ENCODE measurements at regions not wholly inside any gene's neighbourhood (a gene's known extent, or its start where the extent isn't known, plus 50 kb on each side); places are given as distances from the start of the nearest gene placed in this dataset.

DNA sequence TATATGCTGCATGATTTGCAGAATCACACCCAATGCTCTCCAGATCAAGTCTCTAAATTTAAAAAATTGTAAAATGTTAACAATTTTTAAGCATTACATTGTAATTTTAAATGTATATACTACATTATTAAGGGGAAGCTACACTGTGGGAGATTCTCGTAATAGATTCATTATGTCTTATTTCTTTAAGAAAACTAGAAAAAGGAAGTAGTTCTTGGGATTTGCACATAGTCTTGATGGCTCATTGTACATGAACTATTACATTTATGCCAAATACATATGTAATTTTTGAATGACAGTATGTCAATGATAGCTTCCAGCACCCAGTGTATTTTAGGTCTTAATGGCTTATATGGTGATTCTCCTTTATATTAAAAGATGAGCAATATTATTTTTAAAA lies 250.3 kb downstream of the PTPRC start:
- Histone ChIP-seq H3K36me3 (no peaks in the 10 kb centered on the region), H3K27ac (no peak overlapping the region), H3K4me3 (no peak overlapping the region), H3K27me3 (no peaks in the 10 kb centered on the region), H3K4me1 (no peaks in the 10 kb centered on the region), H3K9me3 (no peaks in the 10 kb centered on the region)
- TF ChIP-seq POLR2A (IDR thresholded peaks at IDR 0.05): no peak
- TF ChIP-seq, protein P1, sequence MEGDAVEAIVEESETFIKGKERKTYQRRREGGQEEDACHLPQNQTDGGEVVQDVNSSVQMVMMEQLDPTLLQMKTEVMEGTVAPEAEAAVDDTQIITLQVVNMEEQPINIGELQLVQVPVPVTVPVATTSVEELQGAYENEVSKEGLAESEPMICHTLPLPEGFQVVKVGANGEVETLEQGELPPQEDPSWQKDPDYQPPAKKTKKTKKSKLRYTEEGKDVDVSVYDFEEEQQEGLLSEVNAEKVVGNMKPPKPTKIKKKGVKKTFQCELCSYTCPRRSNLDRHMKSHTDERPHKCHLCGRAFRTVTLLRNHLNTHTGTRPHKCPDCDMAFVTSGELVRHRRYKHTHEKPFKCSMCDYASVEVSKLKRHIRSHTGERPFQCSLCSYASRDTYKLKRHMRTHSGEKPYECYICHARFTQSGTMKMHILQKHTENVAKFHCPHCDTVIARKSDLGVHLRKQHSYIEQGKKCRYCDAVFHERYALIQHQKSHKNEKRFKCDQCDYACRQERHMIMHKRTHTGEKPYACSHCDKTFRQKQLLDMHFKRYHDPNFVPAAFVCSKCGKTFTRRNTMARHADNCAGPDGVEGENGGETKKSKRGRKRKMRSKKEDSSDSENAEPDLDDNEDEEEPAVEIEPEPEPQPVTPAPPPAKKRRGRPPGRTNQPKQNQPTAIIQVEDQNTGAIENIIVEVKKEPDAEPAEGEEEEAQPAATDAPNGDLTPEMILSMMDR (IDR thresholded peaks at IDR 0.05): no peak
- DNase-seq: no peak
- intact Hi-C loops (cut with DNase I; ENCODE audit: low total_unique reads): no loop called here

DNA sequence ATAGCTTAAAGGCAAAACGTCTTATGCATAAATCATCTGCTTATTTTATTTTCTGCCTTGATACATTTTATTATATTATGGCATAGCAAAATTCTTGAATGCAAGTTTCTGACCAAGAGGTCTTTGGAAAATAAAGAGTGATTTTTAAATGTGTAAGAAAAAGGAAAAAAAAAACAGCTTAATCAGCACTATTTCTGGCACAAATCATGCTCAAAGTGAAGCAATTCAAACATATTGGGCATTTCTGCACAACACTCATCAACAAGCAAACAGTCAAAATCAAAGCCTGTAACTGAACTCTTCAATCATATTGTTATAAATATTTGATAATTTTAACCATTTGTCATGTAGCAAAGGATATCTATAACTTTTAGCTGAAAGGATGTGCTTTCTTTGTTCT lies 250.9 kb downstream of the PTPRC start:
- TF ChIP-seq, protein P1 (IDR thresholded peaks at IDR 0.05): no peak
- TF ChIP-seq POLR2A (IDR thresholded peaks at IDR 0.05): no peak
- Histone ChIP-seq H3K4me3 (no peak overlapping the region), H3K4me1 (no peaks in the 10 kb centered on the region), H3K27me3 (no peaks in the 10 kb centered on the region), H3K36me3 (no peaks in the 10 kb centered on the region), H3K27ac (no peak overlapping the region), H3K9me3 (no peaks in the 10 kb centered on the region)
- no peak for DNase-seq
- intact Hi-C loops (cut with DNase I; ENCODE audit: low total_unique reads): no loop called here

DNA sequence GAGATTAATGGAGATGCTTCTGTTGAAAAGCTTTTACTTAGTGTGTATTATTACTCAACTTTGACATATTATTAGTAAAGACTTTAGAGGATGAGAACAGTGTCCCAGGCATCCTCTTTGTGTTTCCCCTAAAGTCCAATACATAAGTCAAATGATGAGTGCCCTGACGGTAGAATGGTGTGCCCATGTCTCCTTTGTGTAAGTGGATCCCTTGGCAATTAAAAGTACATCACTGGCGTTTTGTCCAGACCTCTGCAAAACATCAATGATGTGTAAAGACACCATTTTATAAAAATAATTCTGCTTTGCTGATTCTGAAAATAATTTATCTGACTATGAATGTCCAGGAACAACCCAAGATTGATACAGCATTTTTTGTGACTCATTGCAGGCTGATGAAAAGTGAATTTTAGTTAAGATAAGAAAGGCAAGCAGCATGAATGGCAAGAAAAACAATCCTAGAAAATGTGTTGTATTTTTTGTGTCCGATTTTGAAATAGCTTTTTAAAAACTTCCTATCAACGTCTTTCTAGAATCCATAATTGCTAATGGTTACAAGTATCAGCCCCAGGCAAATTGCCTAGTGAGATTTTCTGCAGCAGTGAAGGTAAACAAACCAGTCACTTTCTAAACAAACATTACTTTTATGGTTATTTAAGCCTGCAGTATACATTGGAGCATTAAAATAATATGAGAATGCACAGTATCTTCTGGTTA lies 251.5 kb downstream of the PTPRC start:
- Histone ChIP-seq H3K4me1 (no peaks in the 10 kb centered on the region), H3K9me3 (no peaks in the 10 kb centered on the region), H3K36me3 (no peaks in the 10 kb centered on the region), H3K27ac (no peak overlapping the region), H3K27me3 (no peaks in the 10 kb centered on the region), H3K4me3 (no peak overlapping the region)
- intact Hi-C loops (cut with DNase I; ENCODE audit: low total_unique reads): no loop called here
- no peak for TF ChIP-seq POLR2A (IDR thresholded peaks at IDR 0.05)
- no peak for DNase-seq

DNA sequence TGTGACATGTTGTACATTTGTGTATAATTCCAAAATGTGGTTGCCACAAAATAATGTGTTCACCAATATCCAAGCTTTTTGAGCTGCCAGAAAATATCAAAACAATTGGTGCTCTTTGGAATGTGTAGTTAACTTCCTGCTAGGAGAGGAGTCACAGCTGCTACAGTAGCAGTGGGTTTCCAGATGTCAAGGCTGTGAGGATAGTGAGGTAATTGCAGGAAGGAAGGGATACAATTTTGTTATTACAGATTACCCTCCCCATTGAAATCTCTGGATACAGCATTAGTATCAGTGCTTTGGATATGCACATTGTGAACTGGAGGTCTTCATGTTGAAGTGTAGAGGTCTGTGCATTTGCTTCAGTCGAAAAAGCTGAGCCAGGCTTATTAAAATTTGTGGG lies 253.2 kb downstream of the PTPRC start:
- TF ChIP-seq, protein P1 (IDR thresholded peaks at IDR 0.05): no peak
- no peak for TF ChIP-seq POLR2A (IDR thresholded peaks at IDR 0.05)
- H3K27me3 ChIP-seq: no peaks in the 10 kb centered on the region
- no peak for DNase-seq
- no peaks in the 10 kb centered on the region for H3K36me3 ChIP-seq
- H3K27ac ChIP-seq: no peak overlapping the region
- intact Hi-C loops (cut with DNase I; ENCODE audit: low total_unique reads): no loop called here
- H3K9me3 ChIP-seq: no peaks in the 10 kb centered on the region
- no peak overlapping the region for H3K4me3 ChIP-seq
- H3K4me1 ChIP-seq: no peaks in the 10 kb centered on the region

DNA sequence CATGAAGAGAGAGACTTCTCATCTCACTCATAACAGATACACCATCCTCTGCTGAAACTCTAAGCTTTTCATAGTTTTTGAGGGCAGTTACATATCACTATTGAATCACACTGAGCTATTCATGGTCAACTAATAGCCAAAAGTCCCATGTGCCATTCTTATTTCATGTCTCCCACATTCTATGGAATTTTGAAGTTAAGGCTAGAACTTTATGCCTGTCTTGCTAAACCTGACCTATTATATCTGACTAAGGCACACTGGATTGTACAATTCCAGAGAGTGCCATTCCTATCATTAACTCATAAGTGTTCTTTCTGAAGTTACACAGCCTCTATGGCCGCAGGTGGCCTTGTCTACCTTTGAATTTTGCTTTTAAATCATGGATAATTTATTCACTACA lies 254.3 kb downstream of the PTPRC start:
- intact Hi-C loops (cut with DNase I; ENCODE audit: low total_unique reads): no loop called here
- no peak overlapping the region for H3K4me3 ChIP-seq
- DNase-seq: no peak
- no peaks in the 10 kb centered on the region for H3K36me3 ChIP-seq
- no peak overlapping the region for H3K27ac ChIP-seq
- no peaks in the 10 kb centered on the region for H3K9me3 ChIP-seq
- H3K27me3 ChIP-seq: no peaks in the 10 kb centered on the region
- TF ChIP-seq POLR2A (IDR thresholded peaks at IDR 0.05): no peak
- TF ChIP-seq, protein P1 (IDR thresholded peaks at IDR 0.05): no peak
- no peaks in the 10 kb centered on the region for H3K4me1 ChIP-seq
